Kidney (tissue), 13 donors: ENCODE measurements at regions not wholly inside any gene's neighbourhood (a gene's known extent, or its start where the extent isn't known, plus 50 kb on each side); places are given as distances from the start of the nearest gene placed in this dataset.

ENCODE experiments used
- DNase-seq, 5 donors: peaks; one replicate each; pipeline ENCODE4 v3.0.0-alpha.2; 2013 to 2020
- FAIRE-seq: peaks from 2 replicates; lab custom pipeline; 2012; peaks lifted over from hg19 to GRCh38; lab: Jason Lieb, UNC
- H3K27ac ChIP-seq, 2 donors: one replicate each; pipeline ENCODE4 v1.7.0; 2013; ENCODE audit warnings: low read depth in 2 of 2, low read length in 2 of 2, inconsistent platforms in 1 of 2
- H3K27me3 ChIP-seq: one replicate; pipeline ENCODE4 v1.7.1; 2013; ENCODE audit warnings: low read length, inconsistent platforms; ENCODE audit not compliant: control insufficient read depth, insufficient read depth
- H3K36me3 ChIP-seq, 3 donors: one replicate each; pipeline versions ENCODE4 v1.7.0 to v1.7.1; 2013; ENCODE audit warnings: low read length in 3 of 3, control low read depth in 1 of 3, inconsistent platforms in 1 of 3; ENCODE audit not compliant: insufficient read depth in 3 of 3, control insufficient read depth in 2 of 3
- H3K4me1 ChIP-seq, 3 donors: one replicate each; pipeline versions ENCODE4 v1.7.0 to v1.7.1; 2013; ENCODE audit warnings: low read length in 3 of 3, inconsistent platforms in 1 of 3, low read depth in 1 of 3; ENCODE audit not compliant: control insufficient read depth in 2 of 3, insufficient read depth in 2 of 3
- H3K4me3 ChIP-seq, 3 donors: one replicate each; pipeline versions ENCODE4 v1.7.0 to v1.8.1; 2013; ENCODE audit warnings: low read length in 3 of 3, control low read depth in 1 of 3, inconsistent platforms in 1 of 3
- H3K9ac ChIP-seq, 3 donors: one replicate each; pipeline versions ENCODE4 v1.7.0 to v1.7.1; 2013; ENCODE audit warnings: low read length in 3 of 3, control low read depth in 1 of 3, inconsistent platforms in 1 of 3
- H3K9me3 ChIP-seq, 3 donors: one replicate each; pipeline versions ENCODE4 v1.7.0 to v1.7.1; 2013; ENCODE audit warnings: low read length in 3 of 3, control low read depth in 1 of 3, inconsistent platforms in 1 of 3; ENCODE audit not compliant: control insufficient read depth in 2 of 3, insufficient read depth in 1 of 3
- intact Hi-C: fragments of 100-400 bp; cut with DNase I; formaldehyde crosslinking; loops from one replicate; pipeline ENCODE4 v1.11.1; 2022
- TF ChIP-seq, protein P1 (sequence below): IDR thresholded peaks from 3 replicates; pipeline ENCODE4 v1.5.1; 2012; ENCODE audit warnings: mild to moderate bottlenecking, moderate library complexity, borderline replicate concordance; ENCODE audit not compliant: insufficient read depth; ENCODE audit errors: extremely low read depth
- donor health status: control.
- donor health status: control.
- donor health status: control.
- donor health status: control.
- donor health status: control.
- donor health status: DM: yes; HTN: yes; CAD: no.
- donor health status: Normal renal cell carcinoma (clear cell type).

DNA sequence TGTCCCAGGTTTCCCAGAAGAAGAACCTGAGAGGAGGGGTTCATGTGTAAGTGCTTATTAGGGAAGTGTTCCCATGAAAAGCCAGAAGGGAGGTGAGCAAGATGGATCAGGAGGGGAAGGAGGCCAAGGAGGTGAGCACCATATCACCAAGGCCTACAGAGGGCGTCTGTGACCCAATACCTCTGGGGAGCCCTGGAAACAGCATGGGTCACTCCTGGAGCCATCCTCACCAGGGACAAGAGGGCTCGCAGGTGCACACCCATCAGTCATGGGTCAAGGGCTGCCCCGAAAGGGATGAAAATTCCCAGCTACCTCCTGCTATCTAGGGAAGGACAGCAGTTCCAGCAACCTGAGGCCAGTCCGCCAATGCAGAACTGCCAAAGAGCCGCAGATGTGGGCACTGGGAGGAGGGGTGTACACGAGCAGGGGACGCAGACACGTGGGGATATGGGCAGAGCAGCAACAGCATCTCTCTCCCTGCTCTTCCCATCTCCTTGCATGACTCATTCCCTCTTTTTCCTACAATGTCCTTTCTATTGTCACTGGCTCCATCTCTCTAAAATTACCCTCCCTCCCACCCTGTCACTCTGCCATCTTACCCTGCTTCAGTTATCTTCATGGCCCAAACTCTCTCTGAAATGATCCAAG, 167.6 kb upstream of the FSTL4 start:
- no peak overlapping the region for H3K27ac ChIP-seq
- H3K4me1 ChIP-seq = no peaks in the 10 kb centered on the region
- H3K27me3 ChIP-seq = no peaks in the 10 kb centered on the region
- no peaks in the 10 kb centered on the region for H3K36me3 ChIP-seq
- FAIRE-seq (no peak), DNase-seq (peak in 1 of 5 donors; percentile 7)
- no peak overlapping the region for H3K4me3 ChIP-seq
- intact Hi-C loops = no loop called here
- H3K9me3 ChIP-seq = no peaks in the 10 kb centered on the region
- TF ChIP-seq, protein P1, sequence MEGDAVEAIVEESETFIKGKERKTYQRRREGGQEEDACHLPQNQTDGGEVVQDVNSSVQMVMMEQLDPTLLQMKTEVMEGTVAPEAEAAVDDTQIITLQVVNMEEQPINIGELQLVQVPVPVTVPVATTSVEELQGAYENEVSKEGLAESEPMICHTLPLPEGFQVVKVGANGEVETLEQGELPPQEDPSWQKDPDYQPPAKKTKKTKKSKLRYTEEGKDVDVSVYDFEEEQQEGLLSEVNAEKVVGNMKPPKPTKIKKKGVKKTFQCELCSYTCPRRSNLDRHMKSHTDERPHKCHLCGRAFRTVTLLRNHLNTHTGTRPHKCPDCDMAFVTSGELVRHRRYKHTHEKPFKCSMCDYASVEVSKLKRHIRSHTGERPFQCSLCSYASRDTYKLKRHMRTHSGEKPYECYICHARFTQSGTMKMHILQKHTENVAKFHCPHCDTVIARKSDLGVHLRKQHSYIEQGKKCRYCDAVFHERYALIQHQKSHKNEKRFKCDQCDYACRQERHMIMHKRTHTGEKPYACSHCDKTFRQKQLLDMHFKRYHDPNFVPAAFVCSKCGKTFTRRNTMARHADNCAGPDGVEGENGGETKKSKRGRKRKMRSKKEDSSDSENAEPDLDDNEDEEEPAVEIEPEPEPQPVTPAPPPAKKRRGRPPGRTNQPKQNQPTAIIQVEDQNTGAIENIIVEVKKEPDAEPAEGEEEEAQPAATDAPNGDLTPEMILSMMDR = no peak
- no peak overlapping the region for H3K9ac ChIP-seq

DNA sequence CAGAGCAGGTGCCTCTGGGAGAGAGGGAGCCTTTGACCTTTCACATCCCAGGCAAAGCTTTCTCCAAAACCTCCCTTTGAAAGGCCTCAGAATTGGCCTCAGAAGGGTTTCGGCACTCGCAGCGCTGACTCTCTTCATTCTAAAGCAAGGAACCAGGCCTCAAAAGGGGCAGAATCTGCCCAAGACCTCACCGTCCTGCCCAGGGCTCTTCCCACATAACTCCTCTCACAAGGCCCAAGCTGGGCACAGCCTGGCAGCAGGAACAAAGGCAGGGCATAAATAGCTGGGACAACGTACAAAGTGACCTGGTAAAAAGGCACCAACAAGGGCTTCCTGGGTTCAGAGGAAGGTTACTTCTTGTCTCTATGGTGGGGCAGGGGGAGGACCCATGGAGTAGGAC, 166.3 kb upstream of the FSTL4 start:
- TF ChIP-seq, protein P1 = no peak
- H3K27me3 ChIP-seq = no peaks in the 10 kb centered on the region

DNA sequence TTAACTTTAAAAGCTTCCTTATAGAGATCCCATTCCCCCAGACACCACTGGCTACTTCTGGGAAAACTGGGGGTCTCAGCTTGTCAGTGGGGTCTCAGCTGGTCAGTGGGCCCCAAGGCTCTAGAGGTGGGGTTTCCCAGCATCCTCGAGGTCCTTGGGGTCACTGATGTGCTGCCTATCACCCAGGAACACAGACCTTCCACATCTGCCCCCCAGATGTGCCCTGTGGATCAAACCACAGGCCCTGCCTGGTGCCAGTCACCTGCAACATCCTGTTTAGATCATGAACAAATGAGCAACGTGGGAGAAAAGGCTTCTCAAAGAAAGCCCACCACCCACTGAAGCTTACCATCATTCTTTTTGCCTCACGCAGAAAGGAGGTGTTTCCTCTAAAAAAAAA, 165.6 kb upstream of the FSTL4 start:
- FAIRE-seq = no peak

More for the DNA sequence above, 166.3 kb upstream of the FSTL4 start:
- Histone ChIP-seq H3K9ac (no peak overlapping the region), H3K4me3 (no peak overlapping the region), H3K4me1 (no peaks in the 10 kb centered on the region), H3K36me3 (no peaks in the 10 kb centered on the region), H3K27ac (no peak overlapping the region), H3K9me3 (no peaks in the 10 kb centered on the region)
- intact Hi-C loops = no loop called here
- FAIRE-seq (no peak), DNase-seq (no peak)

More for the DNA sequence above, 165.6 kb upstream of the FSTL4 start:
- Histone ChIP-seq H3K9me3 (no peaks in the 10 kb centered on the region), H3K27ac (no peak overlapping the region), H3K4me3 (no peak overlapping the region), H3K9ac (no peak overlapping the region), H3K4me1 (no peaks in the 10 kb centered on the region), H3K27me3 (no peaks in the 10 kb centered on the region), H3K36me3 (no peaks in the 10 kb centered on the region)
- TF ChIP-seq, protein P1 = no peak
- DNase-seq = peak in 1 of 5 donors; percentile 18
- intact Hi-C loops = no loop called here
